ENCODE measurements at regions not wholly inside any gene's neighbourhood (a gene's known extent, or its start where the extent isn't known, plus 50 kb on each side); places are given as distances from the start of the nearest gene placed in this dataset.

- Histone ChIP-seq H3K4me1 (ENCODE audit: control insufficient read depth, extremely low read depth, insufficient read depth, low read length) (no peaks in the 10 kb centered on the region), H3K9ac (ENCODE audit: insufficient read depth, low read length) (no peak overlapping the region), H4K20me1 (ENCODE audit: control insufficient read depth, extremely low read depth, insufficient read depth, low read length) (no peaks in the 10 kb centered on the region), H3K36me3 (ENCODE audit: control insufficient read depth, insufficient read depth, low read length) (no peaks in the 10 kb centered on the region), H3K4me2 (ENCODE audit: extremely low read depth, insufficient read depth, low read length) (no peak overlapping the region), H2AFZ (ENCODE audit: low read length) (no peak overlapping the region), H3K4me3 (replicated peaks in 1 of 4; ENCODE audit: control extremely low read depth in 1 of 4, insufficient read depth in 1 of 4, low read depth in 3 of 4, low read length in 4 of 4) (no peak overlapping the region), H3K27ac (ENCODE audit: insufficient read depth, low read length) (no peak overlapping the region), H3K79me2 (ENCODE audit: control insufficient read depth, insufficient read depth, low read length) (no peaks in the 10 kb centered on the region), H3K27me3 (ENCODE audit: control insufficient read depth, insufficient read depth, low read length) (no peaks in the 10 kb centered on the region), H3K9me3 (ENCODE audit: control insufficient read depth, insufficient read depth, low read depth, low read length) (no peaks in the 10 kb centered on the region)
- TF ChIP-seq CTCF (conservative IDR thresholded peaks at IDR 0.05 in 1 of 2, IDR thresholded peaks at IDR 0.05 in 1 of 2; ENCODE audit: low read depth in 1 of 2, low read length in 2 of 2): no peak
- TF ChIP-seq EZH2 (IDR thresholded peaks at IDR 0.05; ENCODE audit: low read length, missing control alignments): no peak
- DNase-seq (ENCODE audit: low read depth in 2 of 2): no peak
These were observed 398.4 kb upstream of the AZI2 start for GRCh38 chr3:28746990-28747389.

- H3K27ac ChIP-seq (ENCODE audit: insufficient read depth, low read length): no peak overlapping the region
- no peaks in the 10 kb centered on the region for H4K20me1 ChIP-seq (ENCODE audit: control insufficient read depth, extremely low read depth, insufficient read depth, low read length)
- TF ChIP-seq CTCF (conservative IDR thresholded peaks at IDR 0.05 in 1 of 2, IDR thresholded peaks at IDR 0.05 in 1 of 2; ENCODE audit: low read depth in 1 of 2, low read length in 2 of 2) (no peak), EZH2 (IDR thresholded peaks at IDR 0.05; ENCODE audit: low read length, missing control alignments) (no peak)
- no peak overlapping the region for H3K4me3 ChIP-seq (replicated peaks in 1 of 4; ENCODE audit: control extremely low read depth in 1 of 4, insufficient read depth in 1 of 4, low read depth in 3 of 4, low read length in 4 of 4)
- no peaks in the 10 kb centered on the region for H3K27me3 ChIP-seq (ENCODE audit: control insufficient read depth, insufficient read depth, low read length)
- H3K36me3 ChIP-seq (ENCODE audit: control insufficient read depth, insufficient read depth, low read length): no peaks in the 10 kb centered on the region
- H3K9ac ChIP-seq (ENCODE audit: insufficient read depth, low read length): no peak overlapping the region
- no peaks in the 10 kb centered on the region for H3K4me1 ChIP-seq (ENCODE audit: control insufficient read depth, extremely low read depth, insufficient read depth, low read length)
- H3K4me2 ChIP-seq (ENCODE audit: extremely low read depth, insufficient read depth, low read length): no peak overlapping the region
- no peak overlapping the region for H2AFZ ChIP-seq (ENCODE audit: low read length)
- H3K9me3 ChIP-seq (ENCODE audit: control insufficient read depth, insufficient read depth, low read depth, low read length): no peaks in the 10 kb centered on the region
- DNase-seq (ENCODE audit: low read depth in 2 of 2): no peak
- no peaks in the 10 kb centered on the region for H3K79me2 ChIP-seq (ENCODE audit: control insufficient read depth, insufficient read depth, low read length)
These were observed 403.2 kb upstream of the AZI2 start for GRCh38 chr3:28751864-28752263.

GRCh38 chr3:28752290-28752689 lies 403.7 kb upstream of the AZI2 start:
- H3K9me3 ChIP-seq (ENCODE audit: control insufficient read depth, insufficient read depth, low read depth, low read length): no peaks in the 10 kb centered on the region
- H4K20me1 ChIP-seq (ENCODE audit: control insufficient read depth, extremely low read depth, insufficient read depth, low read length): no peaks in the 10 kb centered on the region
- H3K27ac ChIP-seq (ENCODE audit: insufficient read depth, low read length): no peak overlapping the region
- no peaks in the 10 kb centered on the region for H3K36me3 ChIP-seq (ENCODE audit: control insufficient read depth, insufficient read depth, low read length)
- no peak overlapping the region for H3K4me3 ChIP-seq (replicated peaks in 1 of 4; ENCODE audit: control extremely low read depth in 1 of 4, insufficient read depth in 1 of 4, low read depth in 3 of 4, low read length in 4 of 4)
- no peaks in the 10 kb centered on the region for H3K27me3 ChIP-seq (ENCODE audit: control insufficient read depth, insufficient read depth, low read length)
- H3K4me2 ChIP-seq (ENCODE audit: extremely low read depth, insufficient read depth, low read length): no peak overlapping the region
- no peaks in the 10 kb centered on the region for H3K4me1 ChIP-seq (ENCODE audit: control insufficient read depth, extremely low read depth, insufficient read depth, low read length)
- DNase-seq (ENCODE audit: low read depth in 2 of 2): no peak
- H3K79me2 ChIP-seq (ENCODE audit: control insufficient read depth, insufficient read depth, low read length): no peaks in the 10 kb centered on the region
- no peak overlapping the region for H3K9ac ChIP-seq (ENCODE audit: insufficient read depth, low read length)
- TF ChIP-seq EZH2 (IDR thresholded peaks at IDR 0.05; ENCODE audit: low read length, missing control alignments) (no peak), CTCF (conservative IDR thresholded peaks at IDR 0.05 in 1 of 2, IDR thresholded peaks at IDR 0.05 in 1 of 2; ENCODE audit: low read depth in 1 of 2, low read length in 2 of 2) (no peak)
- H2AFZ ChIP-seq (ENCODE audit: low read length): no peak overlapping the region

Data from fibroblast of lung (primary cell).